ENCODE measurements at regions not wholly inside any gene's neighbourhood (a gene's known extent, or its start where the extent isn't known, plus 50 kb on each side); places are given as distances from the start of the nearest gene placed in this dataset.

GRCh38 chr6:14271789-14272736 is 154.5 kb downstream of the CD83 start:
- Histone ChIP-seq H3K9me3 (no peaks in the 10 kb centered on the region), H3K27me3 (no peaks in the 10 kb centered on the region), H3K4me3 (no peak overlapping the region), H3K27ac (no peak overlapping the region), H3K36me3 (no peaks in the 10 kb centered on the region), H3K4me1 (peaks cover 0 to 18% (median 0%) of the 10 kb centered on the region in 4 donors)
- DNase-seq: no peak
- intact Hi-C loops (cut with DNase I; ENCODE audit: low total_unique reads): no loop called here
- WGBS, 2 donors (ENCODE audit: low coverage in 1 of 2): 51 to 52% methylated on average over 4 of the region's 4 CpGs
- in situ Hi-C loops (cut with MboI; ENCODE audit: low pct_ligation_motif_present in 1 of 4, low pct_unique_long_range_greater_than_20kb in 1 of 4, low sequenced_read_pairs in 3 of 4): no loop called here
- TF ChIP-seq EP300 (IDR thresholded peaks at IDR 0.05; ENCODE audit: low read depth) (no peak), CTCF (IDR thresholded peaks at IDR 0.05) (no peak), POLR2A (IDR thresholded peaks at IDR 0.05) (no peak), POLR2AphosphoS5 (IDR thresholded peaks at IDR 0.05) (no peak)

- intact Hi-C loops (cut with DNase I; ENCODE audit: low total_unique reads) (no loop called here), in situ Hi-C loops (cut with MboI; ENCODE audit: low pct_ligation_motif_present in 1 of 4, low pct_unique_long_range_greater_than_20kb in 1 of 4, low sequenced_read_pairs in 3 of 4) (no loop called here)
- DNase-seq: no peak
- no peak overlapping the region for H3K27ac ChIP-seq
- TF ChIP-seq EP300 (IDR thresholded peaks at IDR 0.05; ENCODE audit: low read depth) (no peak), POLR2A (IDR thresholded peaks at IDR 0.05) (no peak)
- no peaks in the 10 kb centered on the region for H3K27me3 ChIP-seq
- H3K4me3 ChIP-seq: no peak overlapping the region
- no peaks in the 10 kb centered on the region for H3K9me3 ChIP-seq
- no peaks in the 10 kb centered on the region for H3K36me3 ChIP-seq
- peaks cover 0 to 18% (median 0%) of the 10 kb centered on the region in 4 donors for H3K4me1 ChIP-seq
- WGBS, 2 donors (ENCODE audit: low coverage in 1 of 2): 100% methylated on average over 1 of the region's 1 CpG; no CpG with 5 or more reads in 1 of the 2 donors
Measured at GRCh38 chr6:14272737-14273085, 155.1 kb downstream of the CD83 start.

GRCh38 chr6:14273191-14273590 is 155.6 kb downstream of the CD83 start:
- intact Hi-C loops (cut with DNase I; ENCODE audit: low total_unique reads) (no loop called here), in situ Hi-C loops (cut with MboI; ENCODE audit: low pct_ligation_motif_present in 1 of 4, low pct_unique_long_range_greater_than_20kb in 1 of 4, low sequenced_read_pairs in 3 of 4) (no loop called here)
- 67 to 89% methylated on average over 3 to 8 of the region's 8 CpGs for WGBS, 2 donors (ENCODE audit: low coverage in 1 of 2)

GRCh38 chr6:14274016-14274415 is 156.4 kb downstream of the CD83 start:
- Histone ChIP-seq H3K36me3 (no peaks in the 10 kb centered on the region), H3K27ac (no peak overlapping the region), H3K9me3 (no peaks in the 10 kb centered on the region), H3K4me3 (no peak overlapping the region), H3K4me1 (peaks cover 0 to 18% (median 0%) of the 10 kb centered on the region in 4 donors), H3K27me3 (no peaks in the 10 kb centered on the region)
- DNase-seq: no peak
- in situ Hi-C loops (cut with MboI; ENCODE audit: low pct_ligation_motif_present in 1 of 4, low pct_unique_long_range_greater_than_20kb in 1 of 4, low sequenced_read_pairs in 3 of 4): no loop called here
- no peak for TF ChIP-seq POLR2A (IDR thresholded peaks at IDR 0.05)
- TF ChIP-seq EP300 (IDR thresholded peaks at IDR 0.05; ENCODE audit: low read depth): no peak
- no peak for TF ChIP-seq CTCF (IDR thresholded peaks at IDR 0.05)
- no peak for TF ChIP-seq POLR2AphosphoS5 (IDR thresholded peaks at IDR 0.05)
- intact Hi-C loops (cut with DNase I; ENCODE audit: low total_unique reads): no loop called here
- 90 to 96% methylated on average over 4 to 6 of the region's 6 CpGs for WGBS, 2 donors (ENCODE audit: low coverage in 1 of 2)

More at GRCh38 chr6:14273191-14273590, 155.6 kb downstream of the CD83 start:
- Histone ChIP-seq H3K9me3 (no peaks in the 10 kb centered on the region), H3K27ac (no peak overlapping the region), H3K4me1 (peaks cover 0 to 18% (median 0%) of the 10 kb centered on the region in 4 donors), H3K36me3 (no peaks in the 10 kb centered on the region), H3K4me3 (no peak overlapping the region), H3K27me3 (no peaks in the 10 kb centered on the region)
- DNase-seq: no peak
- TF ChIP-seq EP300 (IDR thresholded peaks at IDR 0.05; ENCODE audit: low read depth) (no peak), CTCF (IDR thresholded peaks at IDR 0.05) (no peak), POLR2A (IDR thresholded peaks at IDR 0.05) (no peak), POLR2AphosphoS5 (IDR thresholded peaks at IDR 0.05) (no peak)
